WI38 (cell line): ENCODE measurements at regions not wholly inside any gene's neighbourhood (a gene's known extent, or its start where the extent isn't known, plus 50 kb on each side); places are given as distances from the start of the nearest gene placed in this dataset.

ENCODE experiments used
- H3K4me3 ChIP-seq: 2 replicates; pipeline ENCODE4 v1.5.1; 2011; ENCODE audit warnings: low read depth, mild to moderate bottlenecking, control low read depth, low read length
- CTCF ChIP-seq: IDR thresholded peaks from 2 replicates; pipeline ENCODE4 v1.5.1; 2012; ENCODE audit warnings: low read depth, mild to moderate bottlenecking, control low read depth, low read length

DNA sequence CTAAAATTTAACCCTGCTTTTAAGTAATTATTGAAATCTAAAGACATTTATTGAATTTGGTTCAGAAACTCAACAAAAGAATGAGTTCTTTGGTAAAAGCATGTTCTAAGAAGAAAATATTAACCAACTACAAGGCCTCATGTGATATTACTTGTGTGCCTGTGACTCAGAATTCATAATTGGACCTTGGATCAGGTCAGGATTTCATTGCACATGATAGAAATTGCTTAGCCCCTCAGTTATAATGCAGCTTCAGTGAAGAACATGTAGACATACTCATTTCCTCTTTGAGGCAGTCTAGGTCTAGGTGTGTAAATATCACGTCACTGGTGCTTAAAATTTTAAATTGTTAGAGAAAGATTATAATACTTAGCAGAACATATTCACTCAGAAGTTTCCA is 410.0 kb upstream of the SOX9 start:
- TF ChIP-seq CTCF, result no peak
- no peak overlapping the region for H3K4me3 ChIP-seq

GRCh38 chr17:71713846-71714245 is 407.0 kb upstream of the SOX9 start:
- H3K4me3 ChIP-seq, result no peak overlapping the region
- TF ChIP-seq CTCF, result no peak

GRCh38 chr17:71724339-71724738 is 396.5 kb upstream of the SOX9 start:
- TF ChIP-seq CTCF, result no peak
- H3K4me3 ChIP-seq, result no peak overlapping the region

GRCh38 chr17:71725811-71726210 is 395.0 kb upstream of the SOX9 start:
- TF ChIP-seq CTCF, result no peak
- no peak overlapping the region for H3K4me3 ChIP-seq

DNA sequence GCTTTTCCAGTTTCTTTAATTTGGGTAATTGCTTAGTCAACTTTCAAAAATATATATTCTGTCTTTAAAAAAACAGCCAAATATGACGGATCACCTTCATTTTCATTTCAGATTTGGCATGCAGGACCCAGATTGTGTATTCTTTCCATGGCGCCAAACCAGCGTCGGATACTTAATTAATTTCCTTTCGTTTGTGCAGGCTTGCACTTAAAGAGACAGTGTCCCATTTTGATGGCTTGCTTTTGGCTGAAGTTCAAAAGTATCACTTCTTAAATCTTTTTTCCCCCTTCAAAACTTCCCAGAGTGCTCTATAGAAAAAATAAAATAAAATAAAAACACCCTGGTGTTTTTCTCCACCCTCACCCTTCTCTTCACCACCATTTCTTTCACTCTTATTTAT is 394.5 kb upstream of the SOX9 start:
- peak overlapping the region; percentile 38 for H3K4me3 ChIP-seq
- no peak for TF ChIP-seq CTCF

DNA sequence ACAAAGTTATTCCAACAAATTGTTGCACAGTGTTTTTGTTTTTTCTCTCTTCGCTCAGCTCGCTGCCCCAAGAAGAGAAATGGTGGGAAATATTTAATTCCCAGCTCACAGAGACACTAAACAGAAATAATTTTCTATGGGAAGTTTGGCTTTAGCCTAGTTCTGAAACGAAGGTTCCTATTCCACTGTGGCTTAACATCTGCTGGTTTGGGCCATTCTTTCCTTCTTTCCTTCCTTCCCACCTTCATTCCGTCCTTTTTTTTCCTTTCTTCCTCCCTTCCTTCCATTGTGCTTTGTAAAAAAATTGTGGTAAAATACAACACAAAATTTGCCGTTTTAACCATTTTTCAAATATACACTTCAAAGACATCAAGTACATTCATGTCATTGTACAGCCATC is 393.5 kb upstream of the SOX9 start:
- H3K4me3 ChIP-seq, result no peak overlapping the region

GRCh38 chr17:71727723-71728122 is 393.1 kb upstream of the SOX9 start:
- no peak for TF ChIP-seq CTCF
- H3K4me3 ChIP-seq, result no peak overlapping the region

More for the DNA sequence above, 393.5 kb upstream of the SOX9 start:
- no peak for TF ChIP-seq CTCF
